H1 (cell line): ENCODE measurements at regions not wholly inside any gene's neighbourhood (a gene's known extent, or its start where the extent isn't known, plus 50 kb on each side); places are given as distances from the start of the nearest gene placed in this dataset.

ENCODE experiments used
- JUND ChIP-seq: IDR thresholded peaks from 2 replicates; pipeline ENCODE4 v1.6.1; 2011; ENCODE audit warnings: mild to moderate bottlenecking, improper control_type of control experiment, low read length
- KDM1A ChIP-seq: fragments of 200-600, 300-600 bp; sonication (generic); IDR thresholded peaks from 2 replicates; pipeline ENCODE4 v1.7.1; 2016; ENCODE audit warnings: mild to moderate bottlenecking, low read length, borderline replicate concordance
- YY1 ChIP-seq: IDR thresholded peaks from 2 replicates; pipeline ENCODE4 v1.6.1; 2011; ENCODE audit warnings: low read depth, mild to moderate bottlenecking, low read length
- TF ChIP-seq, protein P1 (sequence below): IDR thresholded peaks from 2 replicates; pipeline ENCODE4 v1.6.1; 2012; ENCODE audit warnings: inconsistent platforms

DNA sequence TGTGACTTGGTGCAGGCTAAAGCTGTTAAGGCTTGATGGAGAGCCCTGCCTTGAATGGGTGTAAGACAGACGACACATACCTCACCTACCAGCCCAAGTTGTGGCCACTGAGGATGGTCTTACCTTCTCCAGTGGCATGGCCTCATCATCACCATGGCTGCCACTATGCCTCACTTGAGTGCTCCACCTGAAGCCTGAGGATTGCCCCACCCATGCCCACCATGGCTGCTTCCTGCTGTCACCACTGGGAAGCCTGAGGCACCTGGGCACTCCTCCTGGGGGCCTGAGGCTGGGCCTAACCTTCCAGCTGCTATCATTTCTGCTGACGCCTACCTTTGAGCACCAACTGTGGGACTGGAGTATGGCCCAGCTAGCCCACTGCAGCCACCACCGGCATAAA, 1605.7 kb upstream of the FLRT2 start:
- TF ChIP-seq KDM1A (no peak), JUND (no peak), YY1 (no peak)
- TF ChIP-seq, protein P1, sequence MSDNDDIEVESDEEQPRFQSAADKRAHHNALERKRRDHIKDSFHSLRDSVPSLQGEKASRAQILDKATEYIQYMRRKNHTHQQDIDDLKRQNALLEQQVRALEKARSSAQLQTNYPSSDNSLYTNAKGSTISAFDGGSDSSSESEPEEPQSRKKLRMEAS = no peak
